NCI-H524 (cell line): ENCODE measurements at regions not wholly inside any gene's neighbourhood (a gene's known extent, or its start where the extent isn't known, plus 50 kb on each side); places are given as distances from the start of the nearest gene placed in this dataset.
"Not testable (repeated sequence)": the region's sequence is repeated elsewhere in the genome, so short reads cannot be mapped to it uniquely, and the experiment has no call there.

Experiments
- DNase-seq, 2 experiments: peaks; one replicate each; lab custom pipeline; 2025; lab: John Stamatoyannopoulos, UW

GRCh38 chr13:111620586-111620985 is 300.1 kb downstream of the TEX29 start:
- no peak for DNase-seq

GRCh38 chr13:111621164-111621563 is 300.7 kb downstream of the TEX29 start:
- no peak for DNase-seq

GRCh38 chr13:111622051-111622531 is 301.6 kb downstream of the TEX29 start:
- no peak for DNase-seq

- DNase-seq, result no peak
Observed at GRCh38 chr13:111623208-111623607, 302.8 kb downstream of the TEX29 start.

- no peak for DNase-seq
Observed at GRCh38 chr13:111623743-111624505, 303.5 kb downstream of the TEX29 start.

GRCh38 chr13:111625526-111626315 is 305.3 kb downstream of the TEX29 start:
- DNase-seq, result no peak

- no peak for DNase-seq
Observed at GRCh38 chr13:111626371-111627305, 306.2 kb downstream of the TEX29 start.

- DNase-seq, result no peak
Observed at GRCh38 chr13:111627596-111627995, 307.2 kb downstream of the TEX29 start.

- DNase-seq, result no peak
Observed at GRCh38 chr13:111629016-111629415, 308.6 kb downstream of the TEX29 start.

GRCh38 chr13:111629457-111629856 is 309.0 kb downstream of the TEX29 start:
- no peak for DNase-seq

- DNase-seq, result peak; percentile 12 to 33
Observed at GRCh38 chr13:111629926-111630325, 309.5 kb downstream of the TEX29 start.

GRCh38 chr13:111630406-111630805 is 310.0 kb downstream of the TEX29 start:
- DNase-seq, result peak in 1 of 2 experiments; percentile 38

GRCh38 chr13:111631271-111631670 is 310.8 kb downstream of the TEX29 start:
- DNase-seq, result not testable (repeated sequence)

GRCh38 chr13:111632906-111633305 is 312.5 kb downstream of the TEX29 start:
- no peak for DNase-seq

- DNase-seq, result no peak
Observed at GRCh38 chr13:111633401-111633800, 313.0 kb downstream of the TEX29 start.

- no peak for DNase-seq
Observed at GRCh38 chr13:111634410-111634809, 314.0 kb downstream of the TEX29 start.

GRCh38 chr13:111636271-111636670 is 315.8 kb downstream of the TEX29 start:
- DNase-seq, result no peak

GRCh38 chr13:111636804-111637203 is 316.4 kb downstream of the TEX29 start:
- DNase-seq, result no peak

GRCh38 chr13:111637365-111637764 is 316.9 kb downstream of the TEX29 start:
- no peak for DNase-seq

- DNase-seq, result no peak
Observed at GRCh38 chr13:111638233-111638632, 317.8 kb downstream of the TEX29 start.

- DNase-seq, result no peak
Observed at GRCh38 chr13:111639196-111639705, 318.8 kb downstream of the TEX29 start.

- no peak for DNase-seq
Observed at GRCh38 chr13:111640006-111640405, 319.6 kb downstream of the TEX29 start.
